Ishikawa (cell line): ENCODE measurements at regions not wholly inside any gene's neighbourhood (a gene's known extent, or its start where the extent isn't known, plus 50 kb on each side); places are given as distances from the start of the nearest gene placed in this dataset.

Experiments
- CEBPB ChIP-seq: IDR thresholded peaks from 2 replicates; pipeline ENCODE4 v1.6.1; 2012
- CREB1 ChIP-seq: IDR thresholded peaks from 2 replicates; pipeline ENCODE4 v1.6.1; 2012; ENCODE audit warnings: low read depth
- EGR1 ChIP-seq: IDR thresholded peaks from 2 replicates; pipeline ENCODE4 v1.6.1; 2012
- EP300 ChIP-seq: IDR thresholded peaks from 2 replicates; pipeline ENCODE4 v1.6.1; 2012; ENCODE audit warnings: borderline replicate concordance
- FOXM1 ChIP-seq: IDR thresholded peaks from 2 replicates; pipeline ENCODE4 v1.6.1; 2012; ENCODE audit warnings: low read depth, borderline replicate concordance
- NFIC ChIP-seq: IDR thresholded peaks from 2 replicates; pipeline ENCODE4 v1.6.1; 2012
- RAD21 ChIP-seq: IDR thresholded peaks from 2 replicates; pipeline ENCODE4 v1.6.1; 2012; ENCODE audit warnings: low read depth
- REST ChIP-seq: IDR thresholded peaks from 2 replicates; pipeline ENCODE4 v1.6.1; 2012; ENCODE audit warnings: low read depth, mild to moderate bottlenecking
- TAF1 ChIP-seq: IDR thresholded peaks from 2 replicates; pipeline ENCODE4 v1.6.1; 2012; ENCODE audit warnings: low read depth, mild to moderate bottlenecking
- TCF12 ChIP-seq: IDR thresholded peaks from 2 replicates; pipeline ENCODE4 v1.6.1; 2012; ENCODE audit warnings: low read depth
- TEAD4 ChIP-seq: IDR thresholded peaks from 2 replicates; pipeline ENCODE4 v1.6.1; 2012
- USF1 ChIP-seq: IDR thresholded peaks from 2 replicates; pipeline ENCODE4 v1.6.1; 2012
- YY1 ChIP-seq: IDR thresholded peaks from 2 replicates; pipeline ENCODE4 v1.6.1; 2012; ENCODE audit warnings: low read depth
- ZBTB7A ChIP-seq: IDR thresholded peaks from 2 replicates; pipeline ENCODE4 v1.6.1; 2012; ENCODE audit warnings: low read depth
- TF ChIP-seq, protein P1 (sequence below): IDR thresholded peaks from 2 replicates; pipeline ENCODE4 v1.6.1; 2012

- no peak for TF ChIP-seq EGR1
- TF ChIP-seq TAF1, result no peak
- no peak for TF ChIP-seq USF1
- no peak for TF ChIP-seq TEAD4
- TF ChIP-seq, protein P1, sequence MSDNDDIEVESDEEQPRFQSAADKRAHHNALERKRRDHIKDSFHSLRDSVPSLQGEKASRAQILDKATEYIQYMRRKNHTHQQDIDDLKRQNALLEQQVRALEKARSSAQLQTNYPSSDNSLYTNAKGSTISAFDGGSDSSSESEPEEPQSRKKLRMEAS, result no peak
- TF ChIP-seq FOXM1, result no peak
- TF ChIP-seq ZBTB7A, result no peak
- TF ChIP-seq RAD21, result no peak
- no peak for TF ChIP-seq YY1
These were observed 90.8 kb upstream of the USP29 start for GRCh38 chr19:57028804-57029525.

DNA sequence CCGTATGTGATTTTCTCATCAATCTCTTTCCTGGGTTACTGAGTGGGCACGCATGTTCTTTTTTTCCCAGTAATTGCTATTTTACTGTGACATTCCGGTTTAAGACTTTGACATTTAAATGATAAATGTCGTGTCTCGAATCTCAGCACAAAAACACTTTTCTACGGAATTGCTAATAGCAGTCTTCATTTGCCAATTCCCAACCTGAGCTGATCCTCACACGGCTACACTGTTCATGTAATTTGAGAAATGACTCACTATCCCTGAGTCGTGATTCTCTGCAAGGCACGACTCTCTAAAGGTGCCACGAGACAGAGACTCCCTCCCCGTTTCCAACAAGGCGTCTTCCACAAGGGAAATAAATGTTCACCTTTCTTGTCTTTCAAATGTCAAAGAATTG, 88.7 kb upstream of the USP29 start:
- TF ChIP-seq TAF1 (no peak), FOXM1 (no peak), EP300 (no peak), CREB1 (no peak), CEBPB (no peak), TCF12 (no peak), NFIC (no peak), RAD21 (no peak), USF1 (no peak), REST (no peak), EGR1 (no peak), ZBTB7A (no peak), YY1 (no peak)
- TF ChIP-seq, protein P1, result no peak

- TF ChIP-seq TEAD4, result no peak
- TF ChIP-seq FOXM1, result no peak
- TF ChIP-seq REST, result no peak
- TF ChIP-seq USF1, result no peak
- TF ChIP-seq CEBPB, result no peak
- no peak for TF ChIP-seq TAF1
These were observed 86.2 kb upstream of the USP29 start for GRCh38 chr19:57033576-57033975.

GRCh38 chr19:57034544-57034943, 85.2 kb upstream of the USP29 start:
- TF ChIP-seq RAD21, result no peak
- no peak for TF ChIP-seq TAF1
- TF ChIP-seq EP300, result no peak
- TF ChIP-seq TCF12, result no peak

DNA sequence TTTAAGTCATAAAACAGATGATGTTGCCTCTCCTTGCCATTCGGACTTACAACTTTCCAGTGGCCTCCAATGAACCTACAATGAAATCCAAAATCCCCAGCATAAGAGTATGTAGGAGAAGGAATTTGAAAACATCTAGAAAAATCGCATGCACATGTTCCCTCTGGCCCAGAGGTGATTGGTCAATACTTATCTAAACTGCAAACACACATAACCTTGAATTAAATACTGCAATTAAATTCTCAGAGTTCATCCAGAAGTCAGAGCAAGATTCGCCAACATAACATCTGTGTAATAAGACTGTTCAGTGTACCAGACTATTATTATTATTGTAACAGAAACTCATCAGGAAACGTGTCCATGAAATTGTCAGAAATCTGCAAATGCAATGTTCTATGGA, 82.2 kb upstream of the USP29 start:
- TF ChIP-seq REST, result no peak
